ENCODE measurements at regions not wholly inside any gene's neighbourhood (a gene's known extent, or its start where the extent isn't known, plus 50 kb on each side); places are given as distances from the start of the nearest gene placed in this dataset.

DNA sequence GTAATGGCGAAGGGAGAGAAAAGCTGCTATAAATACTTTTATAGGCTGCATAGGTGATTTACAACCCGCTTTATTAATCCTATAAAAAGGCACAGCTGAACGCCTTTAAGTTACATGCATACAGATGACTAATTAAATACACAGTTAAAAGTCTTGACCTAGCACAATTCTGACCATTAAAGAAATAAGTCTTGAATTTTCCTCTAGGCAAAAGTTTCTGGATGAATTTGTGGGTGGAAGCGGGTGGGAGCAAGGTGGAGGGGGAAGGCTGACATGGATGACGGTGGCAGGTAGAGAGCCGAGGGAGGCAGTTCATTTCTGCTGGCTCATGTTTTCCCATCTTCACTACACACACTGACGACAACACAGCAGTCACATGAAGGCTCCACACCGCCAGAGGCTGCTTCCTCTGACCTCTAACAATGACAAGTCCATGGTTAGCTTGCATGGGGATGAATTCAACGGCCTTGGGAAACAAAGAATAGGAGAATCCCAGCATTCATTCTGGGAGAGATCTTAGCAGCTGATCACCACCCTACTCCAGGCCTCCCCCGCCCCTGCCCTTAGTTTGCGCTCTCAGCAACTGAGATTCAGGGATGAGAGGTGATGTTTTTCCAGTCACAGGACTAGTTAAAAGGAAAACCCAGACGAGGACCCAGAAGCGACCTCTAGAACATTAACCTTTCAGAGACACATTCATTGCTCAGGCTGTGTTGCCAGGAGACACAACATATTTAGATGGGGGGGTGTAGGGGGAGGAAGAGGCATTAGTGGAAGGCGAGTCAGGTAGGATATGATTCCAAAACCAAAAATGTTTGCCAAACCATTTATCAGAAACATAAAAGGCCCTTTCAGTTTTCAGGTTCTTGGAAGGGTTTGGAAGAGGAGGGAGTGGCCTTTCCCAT, 329.3 kb downstream of the PIK3R1 start:
- Mint-ChIP-seq H3K4me1 (no peaks in the 10 kb centered on the region), H3K9me3 (no peaks in the 10 kb centered on the region), H3K4me3 (no peak overlapping the region), H3K27me3 (peaks cover 21% of the 10 kb centered on the region), H3K27ac (no peak overlapping the region), H3K36me3 (ENCODE audit: low read depth) (no peaks in the 10 kb centered on the region)
- intact Hi-C loops (cut with micrococcal nuclease) = no loop called here
- DNase-seq = no peak

DNA sequence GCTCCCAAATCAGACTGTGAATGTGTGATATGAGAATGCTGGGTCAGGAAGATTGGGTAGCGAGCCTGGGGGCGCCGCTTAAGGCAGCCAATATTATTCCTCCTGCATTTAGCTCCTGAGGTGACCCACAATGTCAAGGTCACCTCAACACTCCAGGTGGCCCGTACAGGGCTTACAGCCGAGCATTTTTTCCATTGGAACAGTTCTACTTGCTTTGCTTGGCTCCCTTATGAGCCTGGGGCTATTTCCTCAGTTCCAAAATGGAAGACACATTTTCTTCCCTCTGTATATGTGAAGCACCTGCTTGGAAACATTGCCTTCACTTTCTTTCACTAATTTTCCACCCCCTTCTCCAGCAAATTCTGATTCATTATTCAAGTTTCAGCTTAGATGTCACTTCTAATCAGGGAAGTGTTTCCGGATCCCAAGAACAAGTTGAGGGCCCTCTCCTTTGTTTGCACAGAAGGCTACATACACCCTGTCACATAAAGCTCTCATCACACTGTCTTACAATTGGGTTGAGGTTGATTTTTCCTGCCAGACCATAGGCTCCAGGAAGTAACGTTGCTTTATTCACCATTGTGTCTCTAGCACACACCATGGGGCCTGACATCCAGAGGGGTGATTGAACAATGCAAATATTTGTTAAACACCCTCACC, 330.2 kb downstream of the PIK3R1 start:
- H3K27ac Mint-ChIP-seq = no peak overlapping the region
- DNase-seq = no peak
- H3K36me3 Mint-ChIP-seq (ENCODE audit: low read depth) = no peaks in the 10 kb centered on the region
- peaks cover 14% of the 10 kb centered on the region for H3K27me3 Mint-ChIP-seq
- H3K4me1 Mint-ChIP-seq = no peaks in the 10 kb centered on the region
- no peaks in the 10 kb centered on the region for H3K9me3 Mint-ChIP-seq
- intact Hi-C loops (cut with micrococcal nuclease) = no loop called here
- no peak overlapping the region for H3K4me3 Mint-ChIP-seq

DNA sequence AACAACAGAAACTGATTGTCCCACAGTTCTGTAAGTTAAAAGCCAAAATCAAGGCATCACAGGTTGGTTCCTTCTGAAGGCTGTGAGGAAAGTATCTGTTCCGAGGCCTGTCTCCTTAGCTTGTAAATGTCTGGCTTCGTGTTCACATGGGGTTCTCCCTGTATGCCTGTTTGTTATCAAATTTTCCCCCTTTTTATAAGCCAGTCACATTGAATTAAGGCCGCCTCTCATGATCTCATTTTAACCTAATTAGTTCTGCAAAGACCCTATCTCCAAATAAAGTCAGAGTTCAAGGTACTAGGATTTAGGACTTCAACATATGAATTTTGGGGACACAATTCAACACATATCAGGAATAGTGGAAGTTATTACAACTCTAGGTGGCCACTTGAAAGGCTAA, 331.5 kb downstream of the PIK3R1 start:
- Mint-ChIP-seq H3K27me3 (peaks cover 9% of the 10 kb centered on the region), H3K9me3 (no peaks in the 10 kb centered on the region), H3K36me3 (ENCODE audit: low read depth) (no peaks in the 10 kb centered on the region), H3K27ac (no peak overlapping the region), H3K4me3 (no peak overlapping the region), H3K4me1 (no peaks in the 10 kb centered on the region)
- intact Hi-C loops (cut with micrococcal nuclease) = no loop called here
- DNase-seq = no peak

DNA sequence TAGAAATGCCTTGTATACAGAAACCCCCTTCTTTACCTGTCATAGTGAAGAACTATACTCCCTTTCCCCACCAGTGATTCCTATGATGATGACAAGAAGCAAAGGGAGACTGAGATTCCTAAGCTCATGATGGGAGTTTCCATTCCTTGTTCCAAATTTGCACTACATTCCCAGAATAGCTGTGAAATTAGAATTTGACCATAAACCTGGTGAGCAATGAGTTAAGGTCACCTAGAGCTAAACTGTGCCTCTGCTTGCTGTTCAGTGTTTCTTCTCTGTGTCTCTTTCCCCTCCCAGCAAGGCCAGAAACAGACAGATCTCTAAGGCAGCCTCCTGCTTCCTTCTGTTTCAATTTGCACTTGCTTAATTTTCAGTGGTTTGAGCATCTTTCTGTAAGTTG, 332.1 kb downstream of the PIK3R1 start:
- H3K36me3 Mint-ChIP-seq (ENCODE audit: low read depth) = no peaks in the 10 kb centered on the region
- no peaks in the 10 kb centered on the region for H3K4me1 Mint-ChIP-seq
- H3K27me3 Mint-ChIP-seq = peaks cover 7% of the 10 kb centered on the region
- no peak overlapping the region for H3K4me3 Mint-ChIP-seq
- no peak for DNase-seq
- no peak overlapping the region for H3K27ac Mint-ChIP-seq
- intact Hi-C loops (cut with micrococcal nuclease) = no loop called here
- peaks cover 4% of the 10 kb centered on the region for H3K9me3 Mint-ChIP-seq

- Mint-ChIP-seq H3K27ac (no peak overlapping the region), H3K4me1 (no peaks in the 10 kb centered on the region), H3K4me3 (no peak overlapping the region), H3K36me3 (ENCODE audit: low read depth) (no peaks in the 10 kb centered on the region), H3K27me3 (peaks cover 3% of the 10 kb centered on the region), H3K9me3 (peaks cover 4% of the 10 kb centered on the region)
- intact Hi-C loops (cut with micrococcal nuclease) = no loop called here
- DNase-seq = no peak
Measured at GRCh38 chr5:68548959-68549676, 333.6 kb downstream of the PIK3R1 start.

- DNase-seq = no peak
- H3K27ac Mint-ChIP-seq = no peak overlapping the region
- H3K4me3 Mint-ChIP-seq = no peak overlapping the region
- intact Hi-C loops (cut with micrococcal nuclease) = no loop called here
- no peaks in the 10 kb centered on the region for H3K36me3 Mint-ChIP-seq (ENCODE audit: low read depth)
- peaks cover 4% of the 10 kb centered on the region for H3K9me3 Mint-ChIP-seq
- H3K27me3 Mint-ChIP-seq = peaks cover 3% of the 10 kb centered on the region
- H3K4me1 Mint-ChIP-seq = no peaks in the 10 kb centered on the region
Measured at GRCh38 chr5:68550015-68550414, 334.5 kb downstream of the PIK3R1 start.

GRCh38 chr5:68551436-68551835, 335.9 kb downstream of the PIK3R1 start:
- Mint-ChIP-seq H3K27me3 (peaks cover 2% of the 10 kb centered on the region), H3K4me1 (no peaks in the 10 kb centered on the region), H3K27ac (no peak overlapping the region), H3K9me3 (peaks cover 4% of the 10 kb centered on the region), H3K4me3 (no peak overlapping the region), H3K36me3 (ENCODE audit: low read depth) (no peaks in the 10 kb centered on the region)
- intact Hi-C loops (cut with micrococcal nuclease) = no loop called here
- no peak for DNase-seq

- no peak overlapping the region for H3K4me3 Mint-ChIP-seq
- H3K4me1 Mint-ChIP-seq = no peaks in the 10 kb centered on the region
- DNase-seq = no peak
- no peaks in the 10 kb centered on the region for H3K36me3 Mint-ChIP-seq (ENCODE audit: low read depth)
- H3K9me3 Mint-ChIP-seq = peaks cover 4% of the 10 kb centered on the region
- H3K27me3 Mint-ChIP-seq = peaks cover 2% of the 10 kb centered on the region
- no peak overlapping the region for H3K27ac Mint-ChIP-seq
- intact Hi-C loops (cut with micrococcal nuclease) = no loop called here
Measured at GRCh38 chr5:68554571-68555279, 339.2 kb downstream of the PIK3R1 start.

- no peak overlapping the region for H3K4me3 Mint-ChIP-seq
- peaks cover 2% of the 10 kb centered on the region for H3K27me3 Mint-ChIP-seq
- no peak overlapping the region for H3K27ac Mint-ChIP-seq
- H3K4me1 Mint-ChIP-seq = no peaks in the 10 kb centered on the region
- H3K9me3 Mint-ChIP-seq = peaks cover 4% of the 10 kb centered on the region
- H3K36me3 Mint-ChIP-seq (ENCODE audit: low read depth) = no peaks in the 10 kb centered on the region
- DNase-seq = no peak
- intact Hi-C loops (cut with micrococcal nuclease) = no loop called here
Measured at GRCh38 chr5:68555907-68556681, 340.5 kb downstream of the PIK3R1 start.

GRCh38 chr5:68557162-68557936, 341.8 kb downstream of the PIK3R1 start:
- H3K27ac Mint-ChIP-seq = no peak overlapping the region
- H3K9me3 Mint-ChIP-seq = peaks cover 2% of the 10 kb centered on the region
- no peak overlapping the region for H3K4me3 Mint-ChIP-seq
- intact Hi-C loops (cut with micrococcal nuclease) = no loop called here
- peaks cover 1% of the 10 kb centered on the region for H3K27me3 Mint-ChIP-seq
- H3K36me3 Mint-ChIP-seq (ENCODE audit: low read depth) = no peaks in the 10 kb centered on the region
- H3K4me1 Mint-ChIP-seq = no peaks in the 10 kb centered on the region
- no peak for DNase-seq

DNA sequence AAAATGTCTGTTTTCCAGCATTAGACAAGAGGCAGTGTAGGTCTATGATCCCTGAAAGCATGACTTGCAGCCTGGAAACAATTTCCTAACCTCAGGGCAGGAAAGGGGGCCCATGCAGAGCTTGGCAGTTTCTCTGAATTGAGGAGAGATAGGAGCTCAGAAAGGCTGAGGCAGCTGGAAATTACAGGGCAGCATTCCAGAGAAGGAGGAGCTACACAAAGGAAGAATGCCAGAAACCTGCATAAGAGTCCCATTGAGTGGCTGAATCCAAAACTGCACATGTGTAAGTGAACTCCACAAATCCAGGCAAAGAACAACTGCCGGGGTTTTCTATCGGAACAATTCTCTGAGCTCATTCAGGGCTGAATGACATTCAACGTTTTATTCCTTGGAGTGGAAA, 346.8 kb downstream of the PIK3R1 start:
- H3K36me3 Mint-ChIP-seq (ENCODE audit: low read depth) = no peaks in the 10 kb centered on the region
- no peak overlapping the region for H3K4me3 Mint-ChIP-seq
- H3K4me1 Mint-ChIP-seq = no peaks in the 10 kb centered on the region
- no peaks in the 10 kb centered on the region for H3K27me3 Mint-ChIP-seq
- no peak for DNase-seq
- peaks cover 13% of the 10 kb centered on the region for H3K9me3 Mint-ChIP-seq
- H3K27ac Mint-ChIP-seq = no peak overlapping the region
- intact Hi-C loops (cut with micrococcal nuclease) = no loop called here

DNA sequence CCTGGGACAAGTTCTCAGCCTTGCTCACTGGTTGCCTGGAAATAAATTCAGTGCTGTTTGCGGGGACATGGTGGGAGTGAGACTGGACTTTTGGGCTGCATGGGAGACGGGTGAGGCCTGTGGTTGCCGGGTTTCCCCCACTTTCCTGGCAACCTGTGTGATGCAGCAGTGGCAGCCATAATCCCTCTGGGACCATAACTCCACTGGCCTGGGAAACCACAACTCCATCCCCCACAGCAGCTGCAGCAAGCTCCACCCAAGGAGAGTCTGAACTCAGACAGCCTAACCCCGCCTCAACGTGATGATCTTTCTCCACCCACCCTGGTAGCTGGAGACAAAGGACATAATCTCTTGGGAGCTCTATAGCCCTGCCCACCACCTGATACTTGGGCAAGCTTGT, 349.9 kb downstream of the PIK3R1 start:
- peaks cover 21% of the 10 kb centered on the region for H3K9me3 Mint-ChIP-seq
- H3K27me3 Mint-ChIP-seq = no peaks in the 10 kb centered on the region

More for the DNA sequence above, 349.9 kb downstream of the PIK3R1 start:
- Mint-ChIP-seq H3K4me1 (no peaks in the 10 kb centered on the region), H3K4me3 (no peak overlapping the region), H3K36me3 (ENCODE audit: low read depth) (no peaks in the 10 kb centered on the region), H3K27ac (no peak overlapping the region)
- intact Hi-C loops (cut with micrococcal nuclease) = no loop called here
- DNase-seq = no peak
